ENCODE measurements at regions not wholly inside any gene's neighbourhood (a gene's known extent, or its start where the extent isn't known, plus 50 kb on each side); places are given as distances from the start of the nearest gene placed in this dataset.

GRCh38 chr2:228329282-228329681 is 147.8 kb upstream of the SPHKAP start:
- DNase-seq (ENCODE audit: low read depth in 1 of 2, low spot score in 1 of 2): no peak
- Histone ChIP-seq H3K4me3 (replicated peaks; ENCODE audit: insufficient read depth, low read length) (no peak overlapping the region), H3K27ac (replicated peaks) (no peak overlapping the region), H3K27me3 (ENCODE audit: insufficient read depth, poor library complexity, severe bottlenecking) (no peaks in the 10 kb centered on the region)
- TF ChIP-seq GABPA (IDR thresholded peaks at IDR 0.05; ENCODE audit: low read depth): no peak
- TF ChIP-seq REST (IDR thresholded peaks at IDR 0.05; ENCODE audit: insufficient replicate concordance, low read depth): no peak
- TF ChIP-seq POLR2AphosphoS5 (IDR thresholded peaks at IDR 0.05; ENCODE audit: low read depth): no peak

GRCh38 chr2:228321015-228321414 is 139.5 kb upstream of the SPHKAP start:
- no peak overlapping the region for H3K27ac ChIP-seq (replicated peaks)
- H3K4me3 ChIP-seq (replicated peaks; ENCODE audit: insufficient read depth, low read length): no peak overlapping the region
- TF ChIP-seq SPI1 (IDR thresholded peaks at IDR 0.05; ENCODE audit: borderline replicate concordance, low read depth) (no peak), POLR2AphosphoS5 (IDR thresholded peaks at IDR 0.05; ENCODE audit: low read depth) (no peak), REST (IDR thresholded peaks at IDR 0.05; ENCODE audit: insufficient replicate concordance, low read depth) (no peak), CTCF (IDR thresholded peaks at IDR 0.05; ENCODE audit: insufficient read depth, low read length) (no peak), GABPA (IDR thresholded peaks at IDR 0.05; ENCODE audit: low read depth) (no peak)
- no peaks in the 10 kb centered on the region for H3K27me3 ChIP-seq (ENCODE audit: insufficient read depth, poor library complexity, severe bottlenecking)
- no peak for DNase-seq (ENCODE audit: low read depth in 1 of 2, low spot score in 1 of 2)

- DNase-seq (ENCODE audit: low read depth in 1 of 2, low spot score in 1 of 2): peak in 1 of 2 experiments; percentile 4
- Histone ChIP-seq H3K27me3 (ENCODE audit: insufficient read depth, poor library complexity, severe bottlenecking) (no peaks in the 10 kb centered on the region), H3K27ac (replicated peaks) (no peak overlapping the region), H3K4me3 (replicated peaks; ENCODE audit: insufficient read depth, low read length) (no peak overlapping the region)
- TF ChIP-seq POLR2AphosphoS5 (IDR thresholded peaks at IDR 0.05; ENCODE audit: low read depth) (no peak), SPI1 (IDR thresholded peaks at IDR 0.05; ENCODE audit: borderline replicate concordance, low read depth) (no peak), GABPA (IDR thresholded peaks at IDR 0.05; ENCODE audit: low read depth) (no peak), CTCF (IDR thresholded peaks at IDR 0.05; ENCODE audit: insufficient read depth, low read length) (no peak), REST (IDR thresholded peaks at IDR 0.05; ENCODE audit: insufficient replicate concordance, low read depth) (no peak)
Observed at GRCh38 chr2:228318218-228318617, 136.7 kb upstream of the SPHKAP start.

GRCh38 chr2:228312172-228312571 is 130.7 kb upstream of the SPHKAP start:
- no peak overlapping the region for H3K4me3 ChIP-seq (replicated peaks; ENCODE audit: insufficient read depth, low read length)
- no peaks in the 10 kb centered on the region for H3K27me3 ChIP-seq (ENCODE audit: insufficient read depth, poor library complexity, severe bottlenecking)
- no peak for DNase-seq (ENCODE audit: low read depth in 1 of 2, low spot score in 1 of 2)
- TF ChIP-seq SPI1 (IDR thresholded peaks at IDR 0.05; ENCODE audit: borderline replicate concordance, low read depth) (no peak), CTCF (IDR thresholded peaks at IDR 0.05; ENCODE audit: insufficient read depth, low read length) (no peak), GABPA (IDR thresholded peaks at IDR 0.05; ENCODE audit: low read depth) (no peak), REST (IDR thresholded peaks at IDR 0.05; ENCODE audit: insufficient replicate concordance, low read depth) (no peak), POLR2AphosphoS5 (IDR thresholded peaks at IDR 0.05; ENCODE audit: low read depth) (no peak)
- no peak overlapping the region for H3K27ac ChIP-seq (replicated peaks)

Measured in HL-60 (cell line).